ENCODE measurements at regions not wholly inside any gene's neighbourhood (a gene's known extent, or its start where the extent isn't known, plus 50 kb on each side); places are given as distances from the start of the nearest gene placed in this dataset.

DNA sequence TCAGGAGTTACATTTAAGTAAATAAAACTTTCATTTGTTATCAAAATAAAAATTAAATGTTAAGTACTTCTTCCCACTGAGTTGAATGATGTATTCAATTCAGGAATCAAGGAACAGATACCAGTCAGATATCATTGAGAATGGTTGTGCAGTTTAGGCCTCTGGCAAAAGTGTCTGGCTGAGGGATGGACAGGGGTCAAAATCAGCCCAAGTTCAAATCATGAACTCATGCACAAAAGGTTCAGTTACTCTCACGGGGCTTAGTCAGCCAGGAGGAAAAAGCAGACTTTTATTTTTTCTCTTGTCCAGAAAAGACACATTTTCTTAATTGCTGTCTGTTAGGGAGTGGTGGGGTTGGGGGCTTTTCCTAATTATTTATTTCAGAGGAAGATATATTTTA lies 166.3 kb downstream of the RASSF9 start:
- TF ChIP-seq, protein P1, sequence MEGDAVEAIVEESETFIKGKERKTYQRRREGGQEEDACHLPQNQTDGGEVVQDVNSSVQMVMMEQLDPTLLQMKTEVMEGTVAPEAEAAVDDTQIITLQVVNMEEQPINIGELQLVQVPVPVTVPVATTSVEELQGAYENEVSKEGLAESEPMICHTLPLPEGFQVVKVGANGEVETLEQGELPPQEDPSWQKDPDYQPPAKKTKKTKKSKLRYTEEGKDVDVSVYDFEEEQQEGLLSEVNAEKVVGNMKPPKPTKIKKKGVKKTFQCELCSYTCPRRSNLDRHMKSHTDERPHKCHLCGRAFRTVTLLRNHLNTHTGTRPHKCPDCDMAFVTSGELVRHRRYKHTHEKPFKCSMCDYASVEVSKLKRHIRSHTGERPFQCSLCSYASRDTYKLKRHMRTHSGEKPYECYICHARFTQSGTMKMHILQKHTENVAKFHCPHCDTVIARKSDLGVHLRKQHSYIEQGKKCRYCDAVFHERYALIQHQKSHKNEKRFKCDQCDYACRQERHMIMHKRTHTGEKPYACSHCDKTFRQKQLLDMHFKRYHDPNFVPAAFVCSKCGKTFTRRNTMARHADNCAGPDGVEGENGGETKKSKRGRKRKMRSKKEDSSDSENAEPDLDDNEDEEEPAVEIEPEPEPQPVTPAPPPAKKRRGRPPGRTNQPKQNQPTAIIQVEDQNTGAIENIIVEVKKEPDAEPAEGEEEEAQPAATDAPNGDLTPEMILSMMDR (IDR thresholded peaks at IDR 0.05) = no peak
- TF ChIP-seq POLR2A (IDR thresholded peaks at IDR 0.05) = no peak
- no peak for TF ChIP-seq POLR2AphosphoS5 (IDR thresholded peaks at IDR 0.05)
- TF ChIP-seq EP300 (IDR thresholded peaks at IDR 0.05) = no peak

Measured in sigmoid colon (tissue), 4 donors.